ENCODE measurements at regions not wholly inside any gene's neighbourhood (a gene's known extent, or its start where the extent isn't known, plus 50 kb on each side); places are given as distances from the start of the nearest gene placed in this dataset.
"Not testable (repeated sequence)": the region's sequence is repeated elsewhere in the genome, so short reads cannot be mapped to it uniquely, and the experiment has no call there.

DNA sequence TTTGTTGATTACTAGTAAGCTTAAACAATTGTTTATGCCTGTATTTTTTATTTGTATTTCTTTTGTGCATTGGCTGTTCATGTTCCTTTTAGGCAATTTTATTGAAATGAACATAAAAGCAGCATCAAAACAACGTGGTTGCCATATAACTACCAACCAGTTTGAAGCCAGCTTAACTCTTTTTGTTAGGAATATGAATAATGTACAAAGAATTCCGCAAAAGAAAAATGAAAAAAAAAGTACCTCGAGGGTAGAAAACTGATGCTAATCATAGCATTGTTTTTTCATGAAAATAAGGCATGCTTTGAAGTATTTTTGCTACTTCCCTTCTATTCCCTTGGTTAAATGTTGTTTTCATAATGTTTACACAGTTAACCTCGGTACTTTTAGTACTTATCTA lies 1024.0 kb upstream of the SLIT2 start:
- Mint-ChIP-seq H3K27me3 (ENCODE audit: low read depth, poor library complexity) (no peaks in the 10 kb centered on the region), H3K4me3 (no peak overlapping the region), H3K27ac (no peak overlapping the region), H3K4me1 (no peaks in the 10 kb centered on the region), H3K36me3 (ENCODE audit: low read depth) (no peaks in the 10 kb centered on the region), H3K9me3 (no peaks in the 10 kb centered on the region)
- TF ChIP-seq, protein P1, sequence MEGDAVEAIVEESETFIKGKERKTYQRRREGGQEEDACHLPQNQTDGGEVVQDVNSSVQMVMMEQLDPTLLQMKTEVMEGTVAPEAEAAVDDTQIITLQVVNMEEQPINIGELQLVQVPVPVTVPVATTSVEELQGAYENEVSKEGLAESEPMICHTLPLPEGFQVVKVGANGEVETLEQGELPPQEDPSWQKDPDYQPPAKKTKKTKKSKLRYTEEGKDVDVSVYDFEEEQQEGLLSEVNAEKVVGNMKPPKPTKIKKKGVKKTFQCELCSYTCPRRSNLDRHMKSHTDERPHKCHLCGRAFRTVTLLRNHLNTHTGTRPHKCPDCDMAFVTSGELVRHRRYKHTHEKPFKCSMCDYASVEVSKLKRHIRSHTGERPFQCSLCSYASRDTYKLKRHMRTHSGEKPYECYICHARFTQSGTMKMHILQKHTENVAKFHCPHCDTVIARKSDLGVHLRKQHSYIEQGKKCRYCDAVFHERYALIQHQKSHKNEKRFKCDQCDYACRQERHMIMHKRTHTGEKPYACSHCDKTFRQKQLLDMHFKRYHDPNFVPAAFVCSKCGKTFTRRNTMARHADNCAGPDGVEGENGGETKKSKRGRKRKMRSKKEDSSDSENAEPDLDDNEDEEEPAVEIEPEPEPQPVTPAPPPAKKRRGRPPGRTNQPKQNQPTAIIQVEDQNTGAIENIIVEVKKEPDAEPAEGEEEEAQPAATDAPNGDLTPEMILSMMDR (IDR thresholded peaks at IDR 0.05) = no peak
- DNase-seq = no peak

DNA sequence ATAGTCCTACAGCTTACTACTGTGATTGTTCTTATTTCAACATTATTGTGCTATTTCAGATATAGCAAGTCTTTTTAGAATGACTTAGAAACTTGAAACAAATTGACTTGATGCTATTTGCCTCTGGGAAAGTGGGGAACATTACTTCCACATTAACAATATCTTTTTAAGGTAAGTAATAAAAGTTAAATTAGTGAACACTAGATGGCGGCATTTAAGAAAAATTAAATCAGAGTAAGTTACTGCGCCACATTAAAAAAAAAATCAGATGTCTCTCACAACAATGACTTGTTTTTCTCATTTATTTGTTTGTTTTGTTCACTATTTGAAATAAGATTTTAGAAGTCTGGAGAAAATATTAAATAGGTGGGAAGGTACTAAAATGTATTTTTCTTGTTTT lies 1026.9 kb upstream of the SLIT2 start:
- TF ChIP-seq, protein P1 (IDR thresholded peaks at IDR 0.05) = peak; percentile 50
- no peak for DNase-seq
- no peaks in the 10 kb centered on the region for H3K27me3 Mint-ChIP-seq (ENCODE audit: low read depth, poor library complexity)
- H3K27ac Mint-ChIP-seq = no peak overlapping the region
- no peaks in the 10 kb centered on the region for H3K36me3 Mint-ChIP-seq (ENCODE audit: low read depth)
- no peaks in the 10 kb centered on the region for H3K9me3 Mint-ChIP-seq
- no peaks in the 10 kb centered on the region for H3K4me1 Mint-ChIP-seq
- no peak overlapping the region for H3K4me3 Mint-ChIP-seq

DNA sequence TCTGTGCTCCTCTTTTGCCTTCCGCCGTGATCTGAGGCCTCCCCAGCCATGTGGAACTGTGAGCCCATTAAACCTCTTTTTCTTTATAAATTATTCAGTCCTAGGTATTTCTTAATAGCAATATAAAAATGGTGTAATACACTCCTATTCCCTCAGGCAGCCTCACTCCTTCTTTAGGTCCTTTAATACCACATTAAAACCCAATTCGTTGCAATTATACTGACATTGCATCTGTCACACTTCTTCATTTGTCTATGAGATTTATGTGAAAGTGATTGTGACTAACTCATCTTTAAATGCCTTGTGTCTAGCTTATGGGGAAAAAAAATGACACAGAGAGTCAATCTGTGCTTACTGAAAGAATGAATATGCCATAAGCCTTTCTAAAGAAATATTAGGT lies 1035.2 kb upstream of the SLIT2 start:
- TF ChIP-seq, protein P1 (IDR thresholded peaks at IDR 0.05) = no peak
- peaks cover 4% of the 10 kb centered on the region for H3K9me3 Mint-ChIP-seq
- no peaks in the 10 kb centered on the region for H3K36me3 Mint-ChIP-seq (ENCODE audit: low read depth)
- DNase-seq = no peak
- no peak overlapping the region for H3K4me3 Mint-ChIP-seq
- no peak overlapping the region for H3K27ac Mint-ChIP-seq
- H3K4me1 Mint-ChIP-seq = peaks cover 20% of the 10 kb centered on the region
- no peaks in the 10 kb centered on the region for H3K27me3 Mint-ChIP-seq (ENCODE audit: low read depth, poor library complexity)

DNA sequence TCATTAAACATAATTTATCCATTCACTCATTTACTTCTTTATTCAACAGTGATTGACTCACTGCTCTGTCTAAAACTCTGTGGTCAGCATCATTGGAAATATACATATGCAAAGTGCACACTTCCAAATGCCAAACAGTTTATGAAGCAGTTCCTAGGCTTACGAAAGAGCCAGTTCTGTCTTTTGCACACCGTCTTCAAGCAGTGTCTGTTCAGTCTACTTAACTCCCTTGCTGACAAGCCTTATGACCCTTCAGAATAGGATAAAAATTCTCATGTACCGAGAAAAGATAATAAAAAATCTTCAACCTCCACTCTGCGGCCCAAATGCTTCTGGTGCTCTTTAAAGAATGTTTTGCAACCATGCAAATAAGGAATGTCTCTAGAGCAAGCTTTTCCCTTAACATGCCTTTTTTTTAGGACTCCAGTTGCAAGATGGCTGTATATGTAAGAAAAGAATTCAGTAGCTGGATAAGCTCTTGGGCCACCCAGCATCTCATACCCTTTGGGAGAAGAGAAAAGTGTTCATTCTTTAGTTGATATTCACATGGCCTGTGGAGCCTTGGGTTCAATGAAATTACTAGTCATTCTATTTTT lies 1037.0 kb upstream of the SLIT2 start:
- H3K27me3 Mint-ChIP-seq (ENCODE audit: low read depth, poor library complexity) = no peaks in the 10 kb centered on the region
- no peaks in the 10 kb centered on the region for H3K36me3 Mint-ChIP-seq (ENCODE audit: low read depth)
- no peak overlapping the region for H3K27ac Mint-ChIP-seq
- DNase-seq = no peak
- TF ChIP-seq, protein P1 (IDR thresholded peaks at IDR 0.05) = no peak
- peaks cover 20% of the 10 kb centered on the region for H3K4me1 Mint-ChIP-seq
- no peak overlapping the region for H3K4me3 Mint-ChIP-seq
- peaks cover 10% of the 10 kb centered on the region for H3K9me3 Mint-ChIP-seq

DNA sequence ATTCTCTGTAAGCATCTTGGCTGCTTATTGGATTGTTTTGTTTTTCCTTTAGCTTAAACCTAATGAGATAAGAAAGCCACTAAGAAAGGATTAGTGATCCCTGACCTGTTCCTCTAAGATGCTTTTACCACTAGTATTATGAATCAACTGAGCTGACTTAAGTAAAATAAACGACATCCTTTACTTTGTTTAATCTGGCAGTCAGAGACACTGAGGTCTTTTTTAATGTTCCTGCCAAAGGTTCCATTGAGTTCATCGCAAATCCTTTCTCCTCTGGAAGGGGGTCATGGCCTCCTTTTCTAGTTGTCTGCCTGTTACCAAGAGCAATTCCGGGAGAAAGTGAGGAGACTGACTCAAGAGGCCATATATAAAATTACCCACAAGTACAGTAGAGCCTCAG lies 1038.3 kb upstream of the SLIT2 start:
- TF ChIP-seq, protein P1 (IDR thresholded peaks at IDR 0.05) = no peak
- Mint-ChIP-seq H3K9me3 (peaks cover 10% of the 10 kb centered on the region), H3K27me3 (ENCODE audit: low read depth, poor library complexity) (no peaks in the 10 kb centered on the region), H3K36me3 (ENCODE audit: low read depth) (no peaks in the 10 kb centered on the region), H3K4me1 (peaks cover 20% of the 10 kb centered on the region), H3K27ac (peak overlapping the region; percentile 92), H3K4me3 (no peak overlapping the region)
- no peak for DNase-seq

DNA sequence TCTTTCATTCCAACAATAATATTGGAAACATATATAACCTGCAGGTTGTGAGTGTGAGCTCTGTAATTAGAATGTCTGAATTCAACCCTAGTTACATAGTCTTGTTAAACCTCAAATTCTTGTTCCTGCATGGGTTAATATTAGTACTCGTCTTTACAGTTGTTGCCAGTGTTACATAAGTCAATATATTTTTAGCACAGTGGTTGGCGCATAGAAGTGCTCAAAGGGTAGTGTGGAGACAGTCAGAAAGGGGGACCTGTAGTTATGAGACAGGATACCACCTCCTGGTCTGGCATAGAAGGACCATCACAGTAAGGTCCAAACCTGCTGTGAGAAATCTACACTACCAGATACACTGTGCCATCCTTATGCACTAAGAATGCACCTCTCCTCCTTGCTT lies 1045.9 kb upstream of the SLIT2 start:
- H3K4me1 Mint-ChIP-seq = no peaks in the 10 kb centered on the region
- H3K27ac Mint-ChIP-seq = no peak overlapping the region
- DNase-seq = no peak
- H3K4me3 Mint-ChIP-seq = no peak overlapping the region
- TF ChIP-seq, protein P1 (IDR thresholded peaks at IDR 0.05) = no peak
- no peaks in the 10 kb centered on the region for H3K27me3 Mint-ChIP-seq (ENCODE audit: low read depth, poor library complexity)
- no peaks in the 10 kb centered on the region for H3K36me3 Mint-ChIP-seq (ENCODE audit: low read depth)
- H3K9me3 Mint-ChIP-seq = peaks cover 12% of the 10 kb centered on the region

DNA sequence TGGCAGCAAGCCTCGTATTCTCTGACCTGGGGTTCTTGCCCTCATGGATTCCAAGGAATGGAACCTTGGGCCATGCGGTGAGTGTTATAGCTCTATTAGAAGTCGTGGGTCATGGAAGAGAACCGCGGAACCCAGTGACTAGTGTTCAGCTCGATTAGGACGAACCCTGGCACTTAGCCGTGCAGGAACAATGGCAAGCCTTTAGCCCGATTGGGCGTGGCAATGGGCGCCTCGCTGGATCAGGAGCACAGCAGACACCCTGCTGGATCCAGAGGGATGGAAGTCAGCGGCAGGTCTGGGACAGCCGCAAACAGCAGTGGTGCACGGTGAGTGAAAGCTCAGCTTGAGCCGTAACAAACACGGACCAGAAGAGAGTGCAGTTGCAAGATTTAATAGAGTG lies 1053.9 kb upstream of the SLIT2 start:
- H3K27me3 Mint-ChIP-seq (ENCODE audit: low read depth, poor library complexity); H3K36me3 Mint-ChIP-seq (ENCODE audit: low read depth); H3K4me3 Mint-ChIP-seq; DNase-seq; H3K9me3 Mint-ChIP-seq; H3K27ac Mint-ChIP-seq: not testable (repeated sequence)
- peaks cover 16% of the 10 kb centered on the region for H3K4me1 Mint-ChIP-seq
